IMR-90 (cell line): ENCODE measurements at regions not wholly inside any gene's neighbourhood (a gene's known extent, or its start where the extent isn't known, plus 50 kb on each side); places are given as distances from the start of the nearest gene placed in this dataset.

Source experiments
- ATAC-seq: fragments of 200-7000 bp; cut with Tn5 transposase; 2 replicates; pipeline ENCODE4 v1.9.1; 2020; ENCODE audit warnings: low read depth, mild to moderate bottlenecking, moderate library complexity
- BruUV-seq: library from RNA; stranded (reverse); fragments of 400-500 nt; replicated peaks from 2 replicates; lab custom pipeline; 2021; lab: Mats Ljungman, UMichigan
- CTCF ChIA-PET: fragments of 300-600 bp; formaldehyde crosslinking; extraction: SDS; loops from one replicate; lab custom pipeline; 2021; ENCODE audit warnings: antibody characterized with exemption; lab: Yijun Ruan, JAX
- POLR2A ChIA-PET: fragments of 300-600 bp; sonication (Branson Sonifier 250); formaldehyde crosslinking; loops from one replicate; lab custom pipeline; 2022; ENCODE audit warnings: antibody characterized with exemption; ENCODE audit not compliant: unreplicated experiment; lab: Charles Lee
- DNase-seq: peaks from one replicate; pipeline ENCODE4 v3.0.0; 2013
- H2AFZ ChIP-seq: replicated peaks from 2 replicates; pipeline ENCODE3; 2013; ENCODE audit warnings: low read length, mild to moderate bottlenecking; ENCODE audit not compliant: poor library complexity
- H2AK5ac ChIP-seq: 2 replicates; pipeline ENCODE4 v1.6.1; 2013; ENCODE audit warnings: low read depth, low read length, inconsistent platforms
- H2AK9ac ChIP-seq: replicated peaks from 2 replicates; pipeline ENCODE3; 2013; ENCODE audit warnings: mild to moderate bottlenecking, low read depth, low read length, moderate library complexity; ENCODE audit not compliant: poor library complexity
- H2BK120ac ChIP-seq: 2 replicates; pipeline ENCODE4 v1.6.1; 2013; ENCODE audit warnings: low read depth, low read length, inconsistent platforms
- H2BK15ac ChIP-seq: 3 replicates; pipeline ENCODE4 v1.6.1; 2013; ENCODE audit warnings: low read depth, low read length, inconsistent platforms
- H2BK20ac ChIP-seq: 2 replicates; pipeline ENCODE4 v1.6.1; 2013; ENCODE audit warnings: low read depth, mild to moderate bottlenecking, inconsistent platforms, low read length, moderate library complexity
- H2BK5ac ChIP-seq: 2 replicates; pipeline ENCODE4 v1.6.1; 2013; ENCODE audit warnings: mild to moderate bottlenecking, low read depth, low read length, inconsistent platforms; ENCODE audit not compliant: poor library complexity, severe bottlenecking
- H3K14ac ChIP-seq: replicated peaks from 2 replicates; pipeline ENCODE4 v1.6.1; 2013; ENCODE audit warnings: low read depth, low read length, inconsistent platforms
- H3K18ac ChIP-seq: 2 replicates; pipeline ENCODE4 v1.6.1; 2013; ENCODE audit warnings: low read depth, low read length, control low read depth
- H3K23ac ChIP-seq: 2 replicates; pipeline ENCODE4 v1.6.1; 2013; ENCODE audit warnings: low read depth, low read length, inconsistent platforms
- H3K27ac ChIP-seq: 2 replicates; pipeline ENCODE4 v1.5.1; 2013; ENCODE audit warnings: mild to moderate bottlenecking, control low read depth, low read length; ENCODE audit not compliant: insufficient read depth
- H3K27me3 ChIP-seq: 2 replicates; pipeline ENCODE4 v1.6.1; 2013; ENCODE audit warnings: low read length; ENCODE audit not compliant: control insufficient read depth, insufficient read depth
- H3K36me3 ChIP-seq: 2 replicates; pipeline ENCODE4 v1.6.1; 2013; ENCODE audit warnings: low read length, mixed read lengths; ENCODE audit not compliant: control insufficient read depth, insufficient read depth
- H3K4ac ChIP-seq: 2 replicates; pipeline ENCODE4 v1.6.1; 2013; ENCODE audit warnings: low read depth, low read length, inconsistent platforms
- H3K4me1 ChIP-seq: 2 replicates; pipeline ENCODE4 v1.6.1; 2013; ENCODE audit warnings: low read length, mixed read lengths; ENCODE audit not compliant: control insufficient read depth, insufficient read depth
- H3K4me2 ChIP-seq: 2 replicates; pipeline ENCODE4 v1.6.1; 2013; ENCODE audit warnings: low read depth, mild to moderate bottlenecking, control low read depth, low read length, moderate library complexity
- H3K4me3 ChIP-seq: 2 replicates; pipeline ENCODE4 v1.5.1; 2013; ENCODE audit warnings: low read depth, mild to moderate bottlenecking, control low read depth, low read length, moderate library complexity; ENCODE audit not compliant: insufficient read depth
- H3K56ac ChIP-seq: 2 replicates; pipeline ENCODE4 v1.6.1; 2013; ENCODE audit warnings: low read length, inconsistent platforms; ENCODE audit not compliant: insufficient read depth; ENCODE audit errors: extremely low read depth
- H3K79me1 ChIP-seq, 2 experiments: 2 replicates each; pipeline ENCODE4 v1.6.1; 2013; ENCODE audit warnings: low read length in 2 of 2, inconsistent platforms in 1 of 2, low read depth in 1 of 2
- H3K9ac ChIP-seq: 2 replicates; pipeline ENCODE4 v1.6.1; 2013; ENCODE audit warnings: low read depth, low read length, control low read depth
- H3K9me1 ChIP-seq: 2 replicates; pipeline ENCODE4 v1.6.1; 2013; ENCODE audit warnings: low read length, inconsistent platforms; ENCODE audit not compliant: insufficient read depth
- H3K9me3 ChIP-seq: 2 replicates; pipeline ENCODE4 v1.6.1; 2013; ENCODE audit warnings: low read length; ENCODE audit not compliant: control insufficient read depth, insufficient read depth
- H4K20me1 ChIP-seq: 2 replicates; pipeline ENCODE4 v1.6.1; 2013; ENCODE audit warnings: low read length, inconsistent platforms; ENCODE audit not compliant: insufficient read depth
- H4K5ac ChIP-seq: 2 replicates; pipeline ENCODE4 v1.6.1; 2013; ENCODE audit warnings: mild to moderate bottlenecking, low read depth, low read length, control low read depth
- H4K8ac ChIP-seq, 2 experiments: 2 replicates each; pipeline ENCODE4 v1.6.1; 2013; ENCODE audit warnings: low read depth in 2 of 2, low read length in 2 of 2, control low read depth in 1 of 2, inconsistent platforms in 1 of 2
- H4K91ac ChIP-seq: 2 replicates; pipeline ENCODE4 v1.6.1; 2013; ENCODE audit warnings: low read depth, low read length, inconsistent platforms; ENCODE audit not compliant: insufficient read depth
- MAFK ChIP-seq: IDR thresholded peaks from 2 replicates; pipeline ENCODE4 v1.6.1; 2012; ENCODE audit warnings: low read depth, low read length, improper control_type of control experiment
- NFE2L2 ChIP-seq: fragments of 150-350 bp; IDR thresholded peaks from 2 replicates; pipeline ENCODE4 v1.6.1; 2016; ENCODE audit warnings: low read depth, mild to moderate bottlenecking, low read length
- WGBS, 2 experiments: methylation state at CpG; one replicate each; pipeline versions ENCODE4 v1.1.5 to v1.1.7; 2013; ENCODE audit warnings: missing lambda C conversion rate in 2 of 2; ENCODE audit not compliant: insufficient read length in 1 of 2; ENCODE audit errors: extremely low coverage in 2 of 2; 5-methylcytosine and 5-hydroxymethylcytosine counted together
- dilution Hi-C: fragments of 300-500 bp; cut with HindIII; formaldehyde crosslinking; loops from one replicate; pipeline ENCODE4 v1.14.3; 2018; ENCODE audit warnings: low sequenced_read_pairs; ENCODE audit not compliant: unreplicated experiment
- in situ Hi-C: fragments of 300-500 bp; cut with MboI; formaldehyde crosslinking; loops from 3 replicates; pipeline ENCODE4 v1.14.3; 2019; ENCODE audit warnings: low sequenced_read_pairs, inconsistent platforms, mixed read lengths
- intact Hi-C: fragments of 100-400 bp; cut with micrococcal nuclease; formaldehyde crosslinking; loops from 2 replicates; pipeline ENCODE4 v1.10.0; 2022
- TF ChIP-seq, protein P1 (sequence below): conservative IDR thresholded peaks from 2 replicates; pipeline ENCODE4 v1.5.1; 2012; ENCODE audit warnings: mild to moderate bottlenecking, low read depth, low read length, improper control_type of control experiment

DNA sequence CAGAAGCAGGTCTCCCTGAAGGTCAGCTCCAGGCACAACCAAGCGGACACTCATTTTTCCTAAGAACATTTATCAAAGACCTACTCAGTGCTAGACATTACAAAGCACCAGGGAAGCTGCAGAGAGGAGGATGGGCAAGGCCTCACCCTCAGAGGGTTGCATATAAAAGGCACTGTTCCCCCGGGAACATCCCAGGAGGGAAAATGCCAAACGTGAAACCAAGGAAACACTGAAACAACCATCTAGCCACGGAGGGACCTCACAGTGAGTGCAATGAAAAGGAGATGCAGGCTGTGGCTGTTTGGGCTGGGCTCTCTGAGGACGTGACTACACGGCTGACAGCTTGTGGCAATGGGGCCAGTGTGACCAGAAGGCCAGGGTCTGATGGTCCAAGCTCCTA is 117.4 kb upstream of the VASH1 start:
- Histone ChIP-seq H3K4me3 (no peak overlapping the region), H3K79me1 (no peaks in the 10 kb centered on the region), H3K9me1 (no peaks in the 10 kb centered on the region), H3K4me2 (no peak overlapping the region), H3K36me3 (no peaks in the 10 kb centered on the region), H2AFZ (peak overlapping the region; percentile 23), H3K4me1 (no peaks in the 10 kb centered on the region), H4K91ac (no peak overlapping the region), H3K4ac (no peak overlapping the region), H3K27me3 (peaks cover 7% of the 10 kb centered on the region), H2AK5ac (no peak overlapping the region), H3K56ac (no peak overlapping the region), H3K14ac (no peak overlapping the region), H2BK15ac (no peak overlapping the region), H4K5ac (no peak overlapping the region), H3K18ac (no peak overlapping the region), H2BK5ac (no peak overlapping the region), H2AK9ac (no peak overlapping the region), H3K9ac (no peak overlapping the region), H2BK20ac (no peak overlapping the region), H3K9me3 (no peaks in the 10 kb centered on the region), H2BK120ac (no peak overlapping the region), H4K8ac (no peak overlapping the region), H4K20me1 (no peaks in the 10 kb centered on the region), H3K23ac (no peak overlapping the region), H3K27ac (no peak overlapping the region)
- no CpG with 5 or more reads among the region's 6 CpGs for WGBS, 2 experiments
- ATAC-seq (no peak), DNase-seq (no peak)
- TF ChIP-seq MAFK (no peak), NFE2L2 (no peak)
- TF ChIP-seq, protein P1, sequence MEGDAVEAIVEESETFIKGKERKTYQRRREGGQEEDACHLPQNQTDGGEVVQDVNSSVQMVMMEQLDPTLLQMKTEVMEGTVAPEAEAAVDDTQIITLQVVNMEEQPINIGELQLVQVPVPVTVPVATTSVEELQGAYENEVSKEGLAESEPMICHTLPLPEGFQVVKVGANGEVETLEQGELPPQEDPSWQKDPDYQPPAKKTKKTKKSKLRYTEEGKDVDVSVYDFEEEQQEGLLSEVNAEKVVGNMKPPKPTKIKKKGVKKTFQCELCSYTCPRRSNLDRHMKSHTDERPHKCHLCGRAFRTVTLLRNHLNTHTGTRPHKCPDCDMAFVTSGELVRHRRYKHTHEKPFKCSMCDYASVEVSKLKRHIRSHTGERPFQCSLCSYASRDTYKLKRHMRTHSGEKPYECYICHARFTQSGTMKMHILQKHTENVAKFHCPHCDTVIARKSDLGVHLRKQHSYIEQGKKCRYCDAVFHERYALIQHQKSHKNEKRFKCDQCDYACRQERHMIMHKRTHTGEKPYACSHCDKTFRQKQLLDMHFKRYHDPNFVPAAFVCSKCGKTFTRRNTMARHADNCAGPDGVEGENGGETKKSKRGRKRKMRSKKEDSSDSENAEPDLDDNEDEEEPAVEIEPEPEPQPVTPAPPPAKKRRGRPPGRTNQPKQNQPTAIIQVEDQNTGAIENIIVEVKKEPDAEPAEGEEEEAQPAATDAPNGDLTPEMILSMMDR, result no peak
- dilution Hi-C loops (no loop called here), intact Hi-C loops (loop anchor here (10.0 kb wide), 2 partner anchors 129 to 489 kb away; partner anchors contain the start of gene GPATCH2L), in situ Hi-C loops (loop anchor here (10.0 to 25.0 kb wide), 2 partner anchors 589 to 932 kb away; no protein-coding TSS in a partner anchor)
- ChIA-PET POLR2A (no interaction called here), CTCF (interaction anchor here (0.8 kb wide), 1 partner anchor 593 kb away, joined by 3 read pairs; no protein-coding TSS in a partner anchor)
- no TSS peak for BruUV-seq
